Parathyroid adenoma (tissue), 2 donors: ENCODE measurements at regions not wholly inside any gene's neighbourhood (a gene's known extent, or its start where the extent isn't known, plus 50 kb on each side); places are given as distances from the start of the nearest gene placed in this dataset.

Source experiments
- H2AFZ ChIP-seq: fragments of 300-600 bp; sonication (generic); one replicate; pipeline ENCODE4 v1.7.0; 2017; ENCODE audit warnings: antibody characterized with exemption, mild to moderate bottlenecking
- H3K27ac ChIP-seq: fragments of 300-600 bp; sonication (generic); one replicate; pipeline ENCODE4 v1.7.0; 2017
- H3K27me3 ChIP-seq: fragments of 300-600 bp; sonication (generic); one replicate; pipeline ENCODE4 v1.7.0; 2017; ENCODE audit warnings: low read length; ENCODE audit not compliant: control insufficient read depth, insufficient read depth
- H3K36me3 ChIP-seq: fragments of 300-600 bp; sonication (generic); one replicate; pipeline ENCODE4 v1.7.0; 2017; ENCODE audit warnings: low read length; ENCODE audit not compliant: control insufficient read depth, insufficient read depth
- H3K4me1 ChIP-seq: fragments of 300-600 bp; sonication (generic); one replicate; pipeline ENCODE4 v1.7.0; 2017; ENCODE audit warnings: control low read depth
- H3K4me2 ChIP-seq: fragments of 300-600 bp; sonication (generic); one replicate; pipeline ENCODE4 v1.7.0; 2017; ENCODE audit warnings: low read length
- H3K4me3 ChIP-seq: fragments of 300-600 bp; sonication (generic); one replicate; pipeline ENCODE4 v1.7.0; 2017; ENCODE audit warnings: low read depth, low read length
- H3K79me2 ChIP-seq: fragments of 300-600 bp; sonication (generic); one replicate; pipeline ENCODE4 v1.7.0; 2017; ENCODE audit warnings: control low read depth
- H3K9ac ChIP-seq: fragments of 300-600 bp; sonication (generic); one replicate; pipeline ENCODE4 v1.7.0; 2017; ENCODE audit warnings: mild to moderate bottlenecking
- H3K9me3 ChIP-seq: fragments of 300-600 bp; sonication (generic); one replicate; pipeline ENCODE4 v1.7.0; 2017; ENCODE audit warnings: low read length; ENCODE audit not compliant: control insufficient read depth
- CTCF ChIP-seq: fragments of 300-600 bp; sonication (generic); IDR thresholded peaks from one replicate; pipeline ENCODE4 v1.7.0; 2017; ENCODE audit warnings: antibody characterized with exemption, mild to moderate bottlenecking
- donor health status: primary hyperparathyroidism.

GRCh38 chrX:7985568-7985967 lies 58.4 kb upstream of the PNPLA4 start:
- Histone ChIP-seq H2AFZ (no peak overlapping the region), H3K4me3 (no peak overlapping the region), H3K4me2 (no peak overlapping the region), H3K9ac (no peak overlapping the region), H3K4me1 (no peaks in the 10 kb centered on the region), H3K9me3 (no peaks in the 10 kb centered on the region), H3K27me3 (no peaks in the 10 kb centered on the region), H3K79me2 (no peaks in the 10 kb centered on the region), H3K27ac (no peak overlapping the region), H3K36me3 (no peaks in the 10 kb centered on the region)
- no peak for TF ChIP-seq CTCF

GRCh38 chrX:7983581-7983980 lies 56.4 kb upstream of the PNPLA4 start:
- Histone ChIP-seq H3K9me3 (no peaks in the 10 kb centered on the region), H3K27me3 (no peaks in the 10 kb centered on the region), H3K4me3 (no peak overlapping the region), H3K79me2 (no peaks in the 10 kb centered on the region), H3K4me2 (no peak overlapping the region), H3K9ac (no peak overlapping the region), H3K27ac (no peak overlapping the region), H3K4me1 (no peaks in the 10 kb centered on the region), H3K36me3 (no peaks in the 10 kb centered on the region), H2AFZ (no peak overlapping the region)
- no peak for TF ChIP-seq CTCF
